ENCODE measurements at regions not wholly inside any gene's neighbourhood (a gene's known extent, or its start where the extent isn't known, plus 50 kb on each side); places are given as distances from the start of the nearest gene placed in this dataset.

DNA sequence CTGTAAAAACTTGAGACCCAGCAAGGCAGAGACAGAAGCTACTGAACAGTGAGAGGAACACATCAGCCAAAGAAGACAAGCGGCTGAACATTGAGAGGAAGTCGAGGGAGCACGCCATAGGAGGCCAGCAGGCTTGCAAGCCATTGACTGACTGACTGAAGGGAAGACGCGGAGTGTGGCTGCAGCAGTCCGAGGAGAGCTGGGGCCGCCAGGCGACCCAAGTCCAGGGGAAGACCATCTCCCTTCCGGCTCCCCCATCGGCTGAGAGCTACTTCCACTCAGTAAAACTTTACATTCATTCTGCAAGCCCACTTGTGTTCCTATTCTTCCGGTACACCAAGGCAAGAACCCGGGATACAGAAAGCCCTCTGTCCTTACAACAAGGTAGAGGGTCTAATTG is 167.3 kb upstream of the MBL2 start:
- no peak for FAIRE-seq

DNA sequence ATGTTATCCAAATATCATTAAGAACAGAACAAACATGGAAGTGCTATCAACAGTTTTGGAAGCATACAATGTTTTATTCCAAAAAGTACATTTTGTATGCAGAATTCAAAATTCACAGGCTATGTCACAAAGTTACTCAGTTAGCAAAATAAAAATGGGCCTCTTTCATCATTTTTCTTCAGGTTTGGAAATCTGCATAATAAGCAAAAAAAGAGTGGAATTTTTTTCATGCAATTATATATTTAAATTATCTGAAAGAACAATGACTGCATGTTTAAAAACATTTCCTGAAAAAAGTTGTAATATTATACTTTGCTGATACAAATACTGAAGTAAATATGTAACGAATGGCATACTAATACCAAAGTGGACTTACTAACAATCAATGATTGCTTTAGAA is 161.2 kb upstream of the MBL2 start:
- no peak for FAIRE-seq

DNA sequence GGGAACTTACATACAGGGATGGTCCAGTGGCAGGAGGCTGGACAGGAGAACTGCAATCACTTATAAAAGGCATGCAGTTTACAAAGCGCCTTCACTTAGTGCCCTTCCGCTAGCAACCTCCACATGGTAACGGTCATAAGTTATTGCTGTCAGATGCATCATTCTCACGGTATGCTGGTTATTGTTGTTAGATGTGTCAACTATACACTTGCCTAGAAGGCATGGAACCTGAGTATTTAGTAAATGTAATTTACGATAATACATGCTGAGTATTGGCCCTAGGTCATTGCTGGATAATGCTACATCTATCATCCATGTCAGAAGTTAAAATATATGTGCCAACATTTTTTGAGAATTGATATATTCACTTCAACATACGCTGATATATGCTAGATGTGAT is 155.1 kb upstream of the MBL2 start:
- no peak for FAIRE-seq

DNA sequence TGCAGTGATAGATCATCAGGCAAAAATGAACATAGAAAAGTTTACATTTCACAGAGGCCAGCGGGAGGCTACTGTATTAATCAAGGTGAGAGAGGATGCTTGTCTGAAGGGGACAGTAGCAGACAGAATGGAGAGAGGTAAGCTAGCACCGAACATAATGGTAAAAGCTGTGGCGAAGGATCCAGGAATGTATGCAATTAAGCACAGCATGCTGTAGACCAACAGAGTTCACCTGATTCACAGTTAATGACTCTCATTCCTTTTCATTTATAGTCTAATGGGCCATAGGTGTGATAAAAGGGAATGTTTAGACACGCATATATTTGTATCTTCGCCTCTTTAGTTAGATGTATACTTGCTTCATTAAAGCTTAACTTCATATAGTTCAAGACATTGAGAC is 150.9 kb upstream of the MBL2 start:
- FAIRE-seq = no peak

DNA sequence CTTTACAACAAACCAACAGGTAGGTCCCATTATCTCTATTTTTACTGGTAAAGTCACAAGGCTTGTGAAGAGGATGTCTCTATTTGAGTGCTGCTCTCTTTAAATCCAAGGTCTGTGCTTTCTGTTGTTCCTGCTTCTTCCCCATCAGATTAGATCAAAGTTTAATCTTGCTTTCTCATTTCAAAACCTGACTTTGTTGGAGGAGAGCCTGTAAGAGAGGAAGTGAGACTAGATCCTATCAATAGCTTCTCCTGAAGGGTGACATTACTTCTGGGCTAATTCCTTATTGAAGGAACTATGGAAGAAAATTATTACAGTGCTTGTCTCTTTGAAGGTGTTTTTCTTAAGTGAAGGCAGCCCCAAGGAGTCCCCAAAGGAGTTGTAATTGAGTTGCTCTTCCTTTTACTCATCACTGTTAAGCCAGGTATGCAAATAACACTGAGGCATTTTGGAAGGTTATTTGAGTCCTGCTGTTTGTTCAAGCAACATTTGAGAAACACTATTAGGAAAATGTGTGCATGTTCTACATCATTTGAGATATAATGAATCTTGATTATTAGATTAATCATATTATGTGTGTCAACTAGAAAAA is 146.2 kb upstream of the MBL2 start:
- no peak for FAIRE-seq

DNA sequence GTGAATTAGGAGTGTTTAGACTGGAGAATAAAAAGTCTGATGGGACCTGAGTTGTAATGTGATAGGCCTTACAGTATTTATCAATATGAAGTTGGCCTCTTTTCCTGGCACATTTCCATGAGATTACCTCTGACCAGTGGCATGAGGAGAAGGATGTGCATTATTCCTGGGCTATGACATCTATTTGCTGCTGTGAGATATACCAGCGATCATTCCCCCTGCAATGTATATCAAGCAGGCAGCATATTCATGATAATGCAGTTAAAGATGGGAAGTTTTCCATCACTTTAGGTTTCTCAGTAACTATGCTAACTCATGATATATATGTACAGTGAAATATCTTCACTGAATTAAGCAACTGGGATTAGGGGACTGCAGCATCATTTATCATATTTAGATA is 142.8 kb upstream of the MBL2 start:
- FAIRE-seq = no peak

DNA sequence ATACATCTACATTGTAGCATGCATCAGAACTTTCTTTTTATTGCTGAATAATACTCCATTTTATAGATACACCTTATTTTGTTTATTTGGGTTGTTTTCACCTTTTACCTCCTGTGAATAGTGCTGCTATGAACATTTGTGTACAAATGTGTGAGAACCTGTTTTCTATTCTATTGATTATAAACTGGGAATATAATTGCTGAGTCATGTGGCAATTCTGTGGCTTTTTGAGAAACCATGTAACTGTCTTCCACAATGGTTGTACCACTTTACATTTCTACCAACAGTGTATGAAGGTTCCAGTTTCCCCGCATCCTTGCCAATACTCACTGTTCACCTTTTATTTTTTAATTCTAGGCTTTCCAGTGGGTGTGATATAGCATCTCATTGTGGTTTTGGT is 138.6 kb upstream of the MBL2 start:
- no peak for FAIRE-seq

DNA sequence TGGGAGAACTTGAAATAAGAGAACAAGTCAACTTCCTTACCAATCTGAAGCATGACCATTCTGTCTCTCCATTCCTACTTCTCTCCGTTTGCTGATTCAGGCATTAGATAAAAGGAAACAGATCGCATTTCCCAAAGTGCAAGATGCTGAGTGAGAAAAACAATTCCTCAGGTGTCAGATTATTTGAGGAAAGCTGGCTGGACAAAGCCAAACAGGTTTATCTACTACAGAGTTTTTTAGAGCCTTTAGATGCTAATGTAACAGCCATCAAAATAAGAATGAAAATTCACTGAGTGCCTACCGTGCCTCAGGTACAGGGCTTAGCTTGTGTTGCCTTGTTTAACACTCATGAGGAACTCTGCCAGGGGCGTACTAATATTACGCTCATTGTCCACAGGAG is 135.9 kb upstream of the MBL2 start:
- FAIRE-seq = no peak

DNA sequence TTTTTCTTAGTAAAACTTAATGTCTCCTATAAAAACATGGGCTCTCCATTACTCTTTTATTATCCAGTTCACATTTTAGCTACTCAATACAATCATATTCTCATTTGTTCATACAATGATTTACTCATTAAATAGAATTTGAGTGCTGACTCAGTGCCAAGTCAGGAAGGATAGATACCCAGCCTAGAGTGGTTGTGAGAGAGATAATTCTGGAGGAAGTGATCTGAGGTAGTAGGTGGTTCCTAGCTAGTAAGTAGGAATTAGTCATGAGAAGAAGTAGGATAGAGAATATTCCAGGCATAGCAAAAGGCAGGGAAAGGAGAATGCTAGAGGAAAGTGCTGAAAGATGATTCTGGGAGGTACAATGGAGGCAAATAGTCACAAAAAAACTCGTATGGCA is 133.5 kb upstream of the MBL2 start:
- FAIRE-seq = no peak

DNA sequence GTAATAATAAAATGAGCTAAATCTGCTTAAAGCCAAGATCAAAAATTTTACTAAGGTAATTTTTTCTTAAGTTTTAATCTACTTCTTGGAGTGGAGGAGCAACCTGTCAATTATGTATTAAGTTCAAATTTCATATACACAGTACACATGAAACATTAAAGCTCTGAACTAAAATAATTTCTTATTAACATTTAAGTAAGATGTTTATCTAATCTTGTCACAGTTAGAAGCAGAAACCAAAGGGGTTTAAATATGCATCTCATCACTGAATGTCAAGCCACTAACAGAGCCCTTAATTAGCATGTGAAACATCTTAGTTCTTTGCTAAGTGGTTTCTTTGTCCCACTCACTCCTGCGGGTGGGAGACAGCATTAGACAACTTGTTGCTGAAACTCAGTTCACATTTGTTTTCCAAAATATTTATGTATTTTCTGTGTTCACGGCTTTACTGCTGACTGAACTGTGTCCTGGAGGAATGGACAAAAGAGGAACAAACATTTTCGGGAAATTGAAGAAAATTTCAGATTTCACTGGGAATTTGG is 130.9 kb upstream of the MBL2 start:
- FAIRE-seq = no peak

DNA sequence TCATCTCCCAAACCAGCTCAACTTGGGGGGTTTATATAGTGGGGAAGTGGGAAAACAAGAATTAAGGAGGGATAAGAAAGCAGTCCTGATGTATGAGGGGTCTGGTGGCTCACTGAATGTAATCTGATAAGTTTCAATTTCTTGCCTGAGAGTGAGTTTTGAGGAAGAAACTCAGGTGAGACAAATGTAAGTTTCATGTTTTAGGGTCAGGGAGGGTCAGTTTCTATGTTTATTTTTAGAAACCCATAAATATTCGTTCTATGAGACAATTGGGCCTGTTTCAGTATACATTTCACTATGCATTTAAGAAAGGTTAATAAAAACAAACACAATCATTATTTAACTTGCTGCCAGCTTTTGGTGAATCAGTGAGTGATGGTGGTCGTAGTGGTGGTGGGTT is 128.0 kb upstream of the MBL2 start:
- FAIRE-seq = no peak

DNA sequence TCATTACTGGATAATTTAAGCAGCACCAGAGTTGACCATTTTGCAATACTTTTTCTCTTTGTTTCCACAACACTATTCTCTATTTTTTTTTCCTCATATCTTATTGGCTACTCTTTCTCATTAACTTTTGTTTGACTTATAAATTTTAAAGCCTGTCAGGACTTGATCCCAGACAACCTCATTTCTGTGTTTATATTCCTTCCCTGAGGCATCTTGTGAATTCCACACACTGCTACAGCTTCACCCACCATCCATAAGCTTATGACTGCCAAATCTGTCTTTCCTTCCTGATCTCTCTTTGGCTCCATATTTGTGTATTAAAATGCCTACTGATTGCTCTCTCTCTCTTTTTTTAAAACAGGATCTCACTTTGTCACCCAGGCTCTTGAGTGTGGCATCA is 124.6 kb upstream of the MBL2 start:
- no peak for FAIRE-seq

DNA sequence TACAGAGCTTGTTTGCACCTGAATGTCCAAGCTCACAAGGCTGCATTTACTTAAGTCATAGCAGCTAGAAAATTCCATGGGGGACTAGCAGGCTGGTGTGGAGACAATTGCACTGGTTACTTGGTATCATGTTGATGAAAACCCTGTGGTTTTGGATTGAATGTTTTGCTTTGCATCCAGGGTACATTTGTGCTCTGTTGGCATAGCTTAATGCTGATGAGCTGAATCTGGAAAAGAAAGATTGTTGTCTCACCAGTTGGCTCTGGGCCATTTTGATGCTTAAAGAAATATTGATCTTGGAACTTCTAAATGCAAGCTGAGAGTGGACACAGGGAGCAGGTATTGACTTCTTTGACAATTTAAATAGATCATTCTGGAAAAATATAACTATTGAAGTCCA is 122.5 kb upstream of the MBL2 start:
- FAIRE-seq = no peak

DNA sequence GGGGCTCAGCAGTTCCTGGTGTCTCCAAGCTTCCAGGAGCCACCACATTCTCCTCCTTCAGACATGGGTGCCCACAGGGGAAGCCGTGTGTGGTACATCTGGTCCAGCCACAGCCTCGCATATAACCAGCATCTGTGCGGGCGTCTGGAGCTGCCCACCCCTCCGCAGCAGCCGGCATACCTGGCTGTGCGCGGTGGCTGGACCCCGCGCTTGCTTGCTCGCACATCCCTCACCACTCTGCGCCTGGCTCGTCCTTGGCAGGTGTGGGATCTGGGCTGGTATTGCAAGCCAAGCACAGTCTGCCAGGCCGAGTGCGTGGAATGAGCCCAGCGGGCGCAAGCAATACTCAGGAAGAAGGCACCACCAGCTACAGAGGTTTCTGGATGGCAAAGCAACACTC is 117.7 kb upstream of the MBL2 start:
- FAIRE-seq = no peak

DNA sequence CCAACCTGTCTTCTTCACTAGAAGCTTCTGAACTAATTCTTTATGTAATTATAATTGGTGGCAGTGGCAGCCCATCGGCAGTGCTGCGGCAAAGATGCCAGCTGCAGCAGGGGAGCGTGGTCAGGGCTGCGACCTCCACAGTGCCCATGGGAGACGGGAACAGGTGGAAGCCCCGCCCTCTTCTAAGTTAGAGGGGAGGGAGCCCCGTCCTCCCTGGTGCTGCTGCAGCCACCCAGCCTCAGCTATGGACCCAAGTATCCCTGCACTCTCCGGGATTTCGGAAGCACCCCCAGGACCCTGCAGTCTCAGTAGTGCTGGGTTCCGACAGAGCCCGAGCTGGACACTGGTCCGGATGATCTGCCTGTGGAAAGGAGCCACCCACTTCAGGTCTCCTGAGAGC is 117.0 kb upstream of the MBL2 start:
- no peak for FAIRE-seq

DNA sequence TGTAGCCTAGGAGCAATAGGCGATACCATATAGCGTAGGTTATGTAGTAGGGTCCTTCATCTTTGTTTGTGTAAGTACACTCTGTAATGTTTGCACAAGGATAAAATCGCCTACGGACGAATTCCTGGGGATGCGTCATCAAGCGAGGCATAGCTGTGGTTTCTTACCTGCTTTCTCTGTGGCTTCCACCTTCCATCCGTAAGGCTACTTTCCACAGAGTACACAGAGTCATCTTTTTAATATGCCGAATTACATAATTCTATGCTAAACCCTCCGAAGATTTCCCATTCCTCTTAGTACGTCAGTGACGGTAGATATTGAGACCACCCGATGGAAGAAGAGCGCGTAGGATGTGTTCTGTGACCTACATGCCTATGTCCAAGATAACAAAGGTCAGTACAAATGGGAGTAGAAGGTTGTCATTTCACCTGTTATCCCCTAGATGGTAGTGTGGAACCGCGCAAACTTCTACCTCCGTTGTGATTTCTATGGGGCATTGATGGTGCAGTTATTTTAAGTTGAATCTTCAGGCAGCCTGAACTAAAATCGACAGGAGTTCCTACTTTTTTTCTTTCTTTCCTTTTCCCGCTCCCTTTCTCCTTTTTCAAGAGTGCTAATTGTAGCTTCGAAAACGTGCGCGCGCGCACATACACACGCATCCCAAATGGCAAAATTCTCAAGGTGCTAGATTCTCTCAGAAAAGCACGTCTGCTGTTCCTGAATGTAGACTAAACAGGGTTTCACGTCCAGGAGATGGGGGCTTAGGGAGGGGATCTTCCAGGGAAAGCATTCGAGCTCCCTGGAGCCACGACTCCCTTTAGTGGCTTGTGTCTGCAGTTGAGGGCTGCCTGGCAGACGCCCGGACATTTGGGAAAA is 111.7 kb upstream of the MBL2 start:
- FAIRE-seq = peak; percentile 95

DNA sequence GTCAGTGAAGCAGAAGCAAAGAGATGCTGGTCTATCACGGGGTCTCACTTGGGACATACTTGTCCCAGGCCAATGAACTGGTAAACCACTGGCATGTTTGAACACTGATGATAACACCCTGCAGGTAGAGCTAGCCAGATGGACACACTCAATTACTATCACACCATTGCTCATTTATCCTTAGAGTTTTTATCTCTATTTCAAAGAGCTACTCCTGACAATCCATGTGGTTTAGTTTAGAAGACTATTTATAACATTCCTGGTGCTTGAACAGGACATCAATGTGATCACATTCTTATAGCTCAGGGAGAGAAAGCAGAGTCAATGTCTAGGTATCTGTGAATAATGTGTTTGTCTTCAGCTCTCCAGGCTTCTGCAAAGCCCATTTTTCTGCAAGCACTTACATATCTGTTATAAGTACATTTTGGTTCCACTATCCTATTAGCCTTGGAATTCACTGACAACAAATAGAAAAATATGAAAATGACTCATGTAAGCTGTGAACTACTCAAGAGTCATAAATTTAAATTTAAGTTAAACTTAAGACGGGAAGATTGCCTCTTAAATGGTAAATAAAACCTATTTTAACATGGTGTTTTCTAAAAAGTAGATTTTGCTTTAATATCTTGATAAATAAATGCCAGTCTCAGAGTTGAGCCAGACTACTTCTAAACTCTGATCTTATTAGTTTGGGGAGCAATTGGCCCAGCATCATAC is 106.7 kb upstream of the MBL2 start:
- FAIRE-seq = no peak

DNA sequence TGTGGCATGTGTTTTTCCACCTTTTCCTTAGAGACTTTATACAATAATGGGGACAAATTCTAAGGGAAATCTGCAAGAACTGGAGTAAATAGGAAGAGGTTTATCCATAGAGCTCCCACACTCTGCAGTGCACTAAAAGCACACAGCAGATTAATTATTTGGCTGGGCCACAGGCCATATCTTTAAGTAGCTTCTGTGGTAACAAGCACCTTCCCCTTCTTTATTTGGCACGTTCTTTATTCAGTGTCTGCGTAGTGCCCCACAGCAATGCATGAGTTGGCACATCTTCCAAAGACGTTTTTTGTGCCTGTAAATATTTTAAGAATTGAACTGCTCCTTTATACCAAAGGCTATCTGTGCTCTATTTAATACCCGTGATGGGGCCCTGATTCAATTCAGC is 104.9 kb upstream of the MBL2 start:
- FAIRE-seq = no peak

DNA sequence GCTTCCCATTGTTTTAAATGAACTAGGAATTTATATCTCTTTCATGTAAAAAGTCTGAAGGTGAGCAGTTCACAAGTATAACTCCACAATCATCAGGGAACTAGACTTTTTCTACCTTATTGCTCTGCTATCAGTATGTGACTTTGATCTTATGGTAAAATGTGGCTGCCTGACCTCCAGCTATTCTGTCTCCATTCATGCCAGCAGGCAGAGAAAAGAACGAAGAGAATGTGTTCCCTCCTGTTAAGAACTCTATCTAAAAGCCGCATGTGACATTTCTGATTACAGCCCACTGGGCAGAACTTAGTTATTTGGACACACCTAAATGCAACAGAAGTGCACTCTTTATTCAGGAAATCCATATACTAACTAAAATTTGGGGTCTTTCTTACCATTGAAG is 102.8 kb upstream of the MBL2 start:
- FAIRE-seq = no peak

DNA sequence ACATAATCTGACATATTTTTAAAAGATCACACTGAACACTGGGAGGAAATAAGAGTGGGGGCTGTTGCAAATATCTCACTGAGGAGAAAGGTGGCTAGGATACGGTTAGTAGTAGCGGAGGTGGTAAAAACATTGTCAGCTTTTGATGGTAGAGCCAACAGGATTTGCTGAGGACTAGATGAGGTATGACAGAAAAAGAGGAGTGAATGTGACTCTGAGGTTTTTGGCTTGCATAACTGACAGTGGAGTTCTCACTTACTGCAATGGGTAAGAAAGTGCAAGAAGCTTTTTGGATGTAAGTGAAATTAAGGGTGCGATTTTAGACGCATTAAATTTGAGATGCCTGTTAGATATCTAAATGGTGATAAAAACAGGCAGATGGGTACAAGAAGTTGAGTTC is 102.0 kb upstream of the MBL2 start:
- FAIRE-seq = no peak

DNA sequence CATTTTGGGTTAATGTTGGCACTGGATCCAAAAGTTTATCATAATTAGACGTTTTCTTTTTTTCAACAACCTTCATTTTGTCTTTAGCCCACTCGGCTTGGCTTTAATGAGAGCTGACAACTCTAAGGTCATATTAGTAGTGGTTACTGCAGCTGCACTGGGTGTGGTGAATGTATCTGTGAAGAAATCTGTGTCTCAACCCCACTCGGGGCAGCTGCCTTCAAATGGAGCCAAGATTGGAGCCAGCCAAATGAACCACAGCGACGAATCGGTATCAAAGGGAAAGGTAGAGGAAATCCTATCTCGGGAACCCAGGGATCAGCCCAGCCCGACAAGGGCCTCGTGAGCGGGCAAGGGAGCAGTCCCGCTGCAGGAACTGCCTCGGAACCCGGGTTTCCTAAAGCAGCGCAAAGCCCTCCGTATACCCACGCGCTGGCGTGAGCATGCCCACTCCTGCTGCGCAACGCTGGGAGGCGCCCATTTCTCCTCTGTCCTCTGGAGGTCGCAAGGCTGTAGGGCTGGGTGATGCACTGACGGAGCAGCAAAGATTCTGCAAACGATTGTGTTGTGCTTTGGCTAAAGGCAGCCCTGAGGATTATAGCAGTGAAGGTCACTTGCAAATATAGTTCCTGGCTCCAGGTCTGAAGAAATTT is 98.7 kb upstream of the MBL2 start:
- FAIRE-seq = no peak

DNA sequence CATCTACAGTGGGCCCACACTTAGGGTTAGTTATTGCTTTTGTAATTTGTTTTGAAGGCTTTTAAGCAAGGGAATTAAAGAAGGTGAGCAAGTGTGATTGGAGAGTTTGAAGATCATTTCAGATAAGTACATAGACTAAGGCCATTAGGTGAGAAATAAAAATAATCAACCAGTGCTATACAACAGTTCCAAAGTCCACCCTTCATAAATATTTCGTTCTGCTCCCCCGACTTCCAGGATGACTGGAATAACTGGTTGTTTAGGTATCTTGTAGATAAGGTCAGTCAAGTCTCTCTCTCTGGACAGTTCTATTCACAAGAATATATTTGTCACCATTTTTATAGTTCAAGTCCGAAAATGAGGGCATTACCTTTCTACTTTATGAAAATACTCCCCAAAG is 98.0 kb upstream of the MBL2 start:
- no peak for FAIRE-seq

DNA sequence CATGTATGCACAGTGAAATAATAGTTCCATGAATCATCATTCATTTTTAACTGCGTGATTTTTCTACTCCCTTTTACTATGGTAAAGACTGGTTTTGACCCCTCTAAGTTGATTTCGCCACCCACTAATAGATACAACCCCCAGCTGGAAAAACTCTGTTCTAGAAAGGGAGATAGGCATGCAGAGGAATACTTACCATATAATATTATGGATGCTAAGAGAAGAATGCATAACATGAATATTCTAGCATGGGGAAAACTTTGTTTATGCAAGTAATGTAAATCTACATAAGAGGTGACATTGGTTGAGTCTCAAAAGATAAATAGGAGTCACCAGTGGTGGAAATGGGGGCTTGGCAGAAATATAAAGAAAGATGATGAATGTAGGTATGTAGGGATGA is 97.3 kb upstream of the MBL2 start:
- FAIRE-seq = no peak

DNA sequence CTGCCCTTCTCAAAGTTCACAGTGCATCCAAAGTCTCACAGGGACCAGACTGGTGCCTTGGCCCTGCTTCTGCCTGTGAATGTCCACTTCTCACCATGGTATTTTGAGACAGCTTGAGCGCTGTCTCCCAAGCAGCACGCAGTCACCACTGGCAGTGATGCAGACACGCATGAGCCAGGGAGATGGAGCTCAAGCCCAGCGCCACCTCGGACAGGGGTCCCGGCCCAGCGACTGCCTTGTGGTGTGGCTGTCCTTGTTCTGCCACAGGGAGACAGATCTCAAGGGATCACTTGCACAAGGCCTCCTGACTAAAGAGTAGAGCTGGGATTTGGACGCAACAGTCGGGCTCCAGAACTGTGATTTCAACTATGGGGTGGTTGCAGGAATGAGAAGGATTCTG is 92.6 kb upstream of the MBL2 start:
- no peak for FAIRE-seq

Data from A204.1 (cell line).